GM11168 (cell line): ENCODE measurements at regions not wholly inside any gene's neighbourhood (a gene's known extent, or its start where the extent isn't known, plus 50 kb on each side); places are given as distances from the start of the nearest gene placed in this dataset.
"Not testable (repeated sequence)": the region's sequence is repeated elsewhere in the genome, so short reads cannot be mapped to it uniquely, and the experiment has no call there.

Experiments used
- in situ Hi-C: fragments of 300-500 bp; cut with MboI; formaldehyde crosslinking; loops from one replicate; pipeline ENCODE4 v1.12.0; 2022; ENCODE audit warnings: low sequenced_read_pairs; ENCODE audit not compliant: unreplicated experiment

DNA sequence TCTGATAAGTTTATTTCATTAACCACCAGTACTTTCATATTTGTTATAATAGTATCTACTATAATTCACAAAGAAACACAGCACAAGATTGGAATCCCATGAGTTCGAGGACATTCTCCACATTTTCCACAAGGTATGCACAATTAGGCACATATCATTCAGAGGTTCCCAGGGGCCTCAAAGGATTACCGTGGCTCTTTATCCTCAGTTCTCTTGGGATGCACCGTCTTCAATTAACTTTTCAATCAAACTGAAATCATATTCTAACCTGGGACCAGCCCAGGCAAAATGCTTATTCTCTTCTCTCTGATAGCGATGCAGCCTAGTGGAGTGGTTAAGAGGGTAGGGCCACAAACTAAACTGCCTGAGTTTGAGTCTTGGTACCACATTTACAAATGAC, 242.6 kb upstream of the RASGEF1B start:
- in situ Hi-C loops, result no loop called here

GRCh38 chr4:81712714-81713113, 241.0 kb upstream of the RASGEF1B start:
- in situ Hi-C loops, result no loop called here

DNA sequence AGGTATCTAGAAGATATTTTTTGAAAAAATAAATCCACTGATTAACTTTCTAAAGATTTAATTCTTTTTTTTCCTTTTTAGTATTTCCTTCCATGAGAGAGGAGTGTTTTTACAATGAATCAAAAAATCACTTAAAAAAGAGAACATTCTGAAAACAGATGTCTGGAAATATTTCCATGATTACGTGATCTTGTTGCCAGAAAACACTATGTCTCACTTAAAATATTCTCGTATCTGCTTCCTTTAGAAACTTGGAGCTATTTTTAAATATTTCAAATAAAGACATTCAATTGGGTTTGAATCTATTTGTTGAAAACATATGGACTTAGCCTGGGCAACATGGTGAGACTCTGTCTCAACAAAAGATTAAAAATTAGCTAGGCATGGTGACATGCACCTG, 232.8 kb upstream of the RASGEF1B start:
- in situ Hi-C loops, result no loop called here

DNA sequence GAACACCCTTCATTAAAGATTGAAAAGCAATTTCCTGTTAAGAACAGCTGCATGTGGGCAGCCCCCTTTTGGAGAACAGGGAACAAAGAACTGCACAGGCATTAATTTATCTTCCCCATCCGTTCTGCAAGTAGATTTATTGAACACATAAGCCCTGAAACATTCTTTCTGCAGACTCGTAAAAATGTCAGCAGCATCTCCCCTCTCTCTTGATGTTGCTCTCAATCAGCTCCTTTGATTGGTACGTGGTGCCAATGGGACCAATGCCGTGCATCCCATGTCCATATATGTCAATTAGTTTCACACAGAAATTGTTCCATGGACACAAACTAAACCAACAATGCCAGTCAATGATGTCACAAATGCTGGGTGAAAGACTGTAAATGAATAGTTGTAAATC, 228.5 kb upstream of the RASGEF1B start:
- in situ Hi-C loops, result no loop called here

- in situ Hi-C loops, result no loop called here
Observed at GRCh38 chr4:81698538-81699296, 227.0 kb upstream of the RASGEF1B start.

DNA sequence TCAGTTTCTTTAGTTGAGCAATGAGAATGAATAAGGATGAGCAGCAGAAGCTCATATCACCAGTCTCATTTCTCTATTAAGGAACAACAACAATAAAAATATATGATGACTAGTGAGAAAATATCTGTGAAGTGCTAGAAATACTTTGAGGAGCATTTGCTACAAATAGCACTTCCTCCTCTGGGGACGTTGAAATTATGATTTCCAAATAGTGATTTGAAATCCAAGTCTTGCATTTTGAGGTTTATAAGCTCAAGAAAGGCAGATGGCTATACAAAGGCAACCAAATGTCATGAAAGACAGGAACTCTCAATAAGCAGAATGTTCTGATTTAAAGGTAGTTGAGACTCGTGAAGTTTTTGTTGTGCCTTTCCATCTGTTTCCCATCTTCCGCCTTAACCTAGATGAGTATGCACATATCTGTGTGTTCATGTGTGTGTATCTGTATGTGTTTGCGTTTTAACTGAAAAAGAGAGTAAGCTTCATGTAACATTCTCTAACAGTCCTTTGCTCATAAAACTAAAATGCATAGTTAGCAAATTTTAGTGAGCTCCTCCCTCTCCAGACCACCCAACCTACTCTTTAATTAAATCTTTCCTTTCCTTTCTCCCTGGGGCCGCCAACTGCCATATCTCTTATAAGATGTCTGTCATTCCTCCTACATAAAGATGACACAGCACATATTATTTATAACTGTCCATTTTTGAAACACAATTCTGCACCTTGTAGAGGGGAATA, 222.6 kb upstream of the RASGEF1B start:
- in situ Hi-C loops, result no loop called here

GRCh38 chr4:81690871-81691270, 219.2 kb upstream of the RASGEF1B start:
- in situ Hi-C loops, result no loop called here

- in situ Hi-C loops, result no loop called here
Observed at GRCh38 chr4:81688085-81688484, 216.4 kb upstream of the RASGEF1B start.

DNA sequence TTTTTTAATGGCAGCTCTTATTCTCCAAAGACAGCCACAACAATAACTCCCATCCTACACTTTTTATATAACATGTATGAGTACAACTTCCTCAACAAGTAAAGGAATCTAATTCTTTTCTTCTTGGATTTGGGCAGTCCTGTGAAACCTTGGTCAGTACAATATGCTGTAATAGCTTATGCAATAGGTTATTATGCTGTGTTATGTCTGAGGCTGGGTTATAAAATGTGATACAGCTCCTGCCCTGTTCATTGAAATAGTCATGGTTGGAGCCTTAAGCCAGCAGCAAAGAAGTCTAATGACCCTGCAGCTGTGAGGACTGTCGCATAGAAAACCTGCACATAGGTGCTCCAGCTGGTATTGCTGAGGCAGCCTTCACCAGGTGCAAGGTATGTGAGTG, 215.8 kb upstream of the RASGEF1B start:
- in situ Hi-C loops, result no loop called here

DNA sequence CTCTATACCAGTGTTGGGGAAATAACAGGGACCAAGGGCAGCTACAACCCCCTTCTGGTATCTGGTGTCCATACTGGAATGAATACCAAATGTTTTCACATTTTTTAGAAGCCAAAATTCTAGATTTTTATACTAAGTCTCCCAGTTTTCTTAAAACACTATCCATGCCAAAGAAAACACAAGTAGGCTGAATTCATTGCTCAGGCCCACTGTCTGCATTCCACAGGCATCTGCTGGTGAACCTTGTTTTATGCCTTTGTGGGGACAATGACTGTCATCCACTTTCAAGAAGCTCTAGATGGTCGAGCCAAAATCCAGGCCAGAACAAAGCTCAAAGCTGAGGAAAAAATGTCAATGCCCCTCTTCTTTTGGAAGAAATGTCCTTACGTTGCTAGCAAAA, 213.4 kb upstream of the RASGEF1B start:
- in situ Hi-C loops, result no loop called here

DNA sequence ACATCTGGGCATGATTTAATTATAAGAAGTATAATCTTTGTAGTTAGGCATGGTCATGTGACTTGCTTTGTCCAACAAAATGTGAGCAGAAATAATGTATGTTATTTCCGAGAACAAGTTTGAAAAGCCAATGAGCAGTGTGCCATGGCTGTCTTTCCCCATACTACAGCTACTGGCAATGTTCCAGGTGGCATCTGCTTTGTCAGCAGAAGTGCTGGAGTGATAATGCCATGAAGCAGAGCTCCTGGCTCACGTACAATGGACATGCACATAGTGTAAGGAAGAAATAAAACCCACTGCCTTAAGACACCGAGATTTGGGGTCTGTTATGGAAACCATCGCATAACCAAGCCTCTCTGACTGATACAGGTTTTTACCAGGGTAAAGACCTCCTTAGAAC, 212.6 kb upstream of the RASGEF1B start:
- in situ Hi-C loops, result no loop called here

DNA sequence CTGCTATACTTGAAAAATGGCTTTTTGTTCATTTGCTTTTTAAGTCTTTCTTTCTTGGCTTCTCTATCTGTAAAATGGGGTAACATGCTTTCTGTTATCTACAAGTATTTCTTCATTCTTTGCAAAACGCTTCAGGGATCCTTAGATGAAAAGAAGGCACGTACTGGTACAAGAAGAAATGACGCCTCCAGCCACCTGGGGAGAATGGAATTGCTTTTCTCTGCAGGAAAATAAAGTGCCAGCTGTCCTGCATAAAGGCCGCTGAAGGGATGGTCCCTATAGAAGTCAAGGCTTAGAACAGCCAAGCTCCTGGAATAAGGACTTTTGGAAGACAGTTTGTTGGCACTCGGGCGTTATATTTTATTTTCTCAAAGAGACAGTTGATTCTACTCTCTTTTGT, 210.8 kb upstream of the RASGEF1B start:
- in situ Hi-C loops, result no loop called here

GRCh38 chr4:81679315-81679714, 207.6 kb upstream of the RASGEF1B start:
- in situ Hi-C loops, result no loop called here

DNA sequence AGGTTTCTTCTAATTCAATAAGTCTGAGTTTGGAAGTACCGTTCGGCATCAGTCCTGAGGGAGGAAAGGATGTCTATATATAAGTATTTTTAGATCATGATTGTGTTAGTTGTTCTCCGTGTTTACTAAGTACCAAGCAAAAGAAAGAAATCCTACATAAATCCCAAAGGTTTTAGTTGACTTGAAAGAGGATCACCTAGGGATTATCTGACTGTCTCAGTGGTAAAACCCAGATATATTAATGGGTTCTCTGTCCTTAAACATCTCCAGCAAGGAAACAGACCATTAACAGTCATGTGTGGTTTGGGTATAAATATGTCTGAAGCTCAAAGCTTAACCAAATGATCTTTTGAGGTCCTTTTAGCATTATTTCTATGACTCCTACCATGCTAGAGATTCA, 207.1 kb upstream of the RASGEF1B start:
- in situ Hi-C loops, result no loop called here

GRCh38 chr4:81676537-81676936, 204.8 kb upstream of the RASGEF1B start:
- in situ Hi-C loops, result no loop called here

GRCh38 chr4:81675791-81676393, 204.2 kb upstream of the RASGEF1B start:
- in situ Hi-C loops, result no loop called here

DNA sequence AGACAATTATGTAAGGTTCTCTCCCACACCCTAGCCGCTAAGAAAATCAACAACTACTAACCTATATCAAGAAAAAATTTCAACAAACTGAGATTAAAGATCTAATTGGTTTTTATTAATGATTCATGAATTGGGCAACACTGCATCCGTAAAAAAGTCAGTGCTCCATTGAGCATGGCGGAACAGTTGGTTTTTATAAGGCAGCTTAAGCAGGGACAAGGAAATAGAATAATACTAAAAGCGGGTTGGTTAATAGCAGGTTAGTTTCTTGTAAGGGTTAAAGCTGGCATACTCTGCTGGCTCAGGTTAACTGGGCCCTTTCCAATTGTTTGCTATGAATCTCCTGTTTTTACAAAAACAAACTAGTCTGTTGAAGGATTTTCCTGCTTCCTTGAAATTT, 202.3 kb upstream of the RASGEF1B start:
- in situ Hi-C loops, result no loop called here

DNA sequence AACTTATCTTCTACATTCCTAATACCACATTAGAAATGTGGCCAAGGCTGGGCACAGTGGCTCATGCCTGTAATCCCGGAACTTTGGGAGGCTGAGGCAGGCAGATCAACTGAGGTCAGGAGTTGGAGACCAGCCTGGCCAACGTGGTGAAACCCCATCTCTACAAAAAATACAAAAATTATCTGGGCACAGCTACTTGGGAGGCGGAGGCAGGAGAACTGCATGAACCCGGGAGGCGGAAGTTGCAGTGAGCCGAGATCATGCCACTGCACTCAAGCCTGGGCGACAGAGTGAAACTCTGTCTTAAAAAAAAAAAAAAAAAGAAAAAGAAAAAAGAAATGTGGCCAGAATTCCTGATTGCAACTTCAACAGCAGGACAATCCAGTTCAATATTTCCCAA, 196.6 kb upstream of the RASGEF1B start:
- in situ Hi-C loops, result not testable (repeated sequence)

DNA sequence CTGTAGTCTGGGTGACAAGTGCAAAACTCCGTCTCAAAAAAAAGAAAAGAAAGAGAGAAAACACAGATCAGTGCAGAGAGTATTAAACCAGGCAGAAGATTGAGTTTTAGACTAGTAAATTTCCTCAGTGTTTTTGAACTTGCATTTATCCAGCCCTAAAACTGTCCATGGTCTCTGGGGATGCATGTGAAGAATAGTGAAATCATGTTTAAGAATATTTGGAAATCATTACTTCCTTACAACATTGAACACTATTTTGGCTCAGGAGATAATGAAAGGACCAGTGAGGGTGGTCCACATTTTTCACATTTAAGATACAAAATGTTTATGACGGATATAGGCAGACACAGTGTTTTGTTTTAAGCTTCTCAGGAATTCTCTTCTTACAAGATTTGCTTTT, 195.8 kb upstream of the RASGEF1B start:
- in situ Hi-C loops, result no loop called here

- in situ Hi-C loops, result no loop called here
Observed at GRCh38 chr4:81666491-81666890, 194.8 kb upstream of the RASGEF1B start.

GRCh38 chr4:81665649-81666048, 193.9 kb upstream of the RASGEF1B start:
- in situ Hi-C loops, result no loop called here
